GM19397 (cell line): ENCODE measurements at regions not wholly inside any gene's neighbourhood (a gene's known extent, or its start where the extent isn't known, plus 50 kb on each side); places are given as distances from the start of the nearest gene placed in this dataset.
A peak's percentile ranks its signal among the peaks of the same experiment; 100 is the strongest.

ENCODE experiments used
- ATAC-seq: cut with Tn5 transposase; IDR thresholded peaks from one replicate; pipeline ENCODE4 v1.9.1; 2021; ENCODE audit warnings: mild to moderate bottlenecking, moderate library complexity; ENCODE audit not compliant: unreplicated experiment

GRCh38 chr14:52380294-52380693 lies 66.2 kb downstream of the PTGER2 start:
- ATAC-seq = peak; percentile 93
